ENCODE measurements at regions not wholly inside any gene's neighbourhood (a gene's known extent, or its start where the extent isn't known, plus 50 kb on each side); places are given as distances from the start of the nearest gene placed in this dataset.
"Not testable (repeated sequence)": the region's sequence is repeated elsewhere in the genome, so short reads cannot be mapped to it uniquely, and the experiment has no call there.

GRCh38 chr5:130642461-130642860 lies 522.6 kb downstream of the HINT1 start:
- H3K9me3 ChIP-seq (ENCODE audit: control extremely low read depth in 1 of 5, control insufficient read depth in 4 of 5, insufficient read depth in 2 of 5, low read depth in 1 of 5, low read length in 4 of 5): peaks cover 0 to 2% (median 0%) of the 10 kb centered on the region in 5 experiments
- H3K27ac ChIP-seq (ENCODE audit: insufficient read depth in 1 of 2, low read depth in 1 of 2, low read length in 2 of 2, poor library complexity in 1 of 2, severe bottlenecking in 2 of 2): no peak overlapping the region
- POLR2A ChIA-PET: no interaction called here
- H3K4me3 ChIP-seq (ENCODE audit: control insufficient read depth in 1 of 7, extremely low read depth in 1 of 7, insufficient read depth in 4 of 7, low read depth in 2 of 7, low read length in 6 of 7): no peak overlapping the region
- H3K27me3 ChIP-seq (replicated peaks in 2 of 5; ENCODE audit: control insufficient read depth in 4 of 5, insufficient read depth in 5 of 5, low read length in 4 of 5): no peaks in the 10 kb centered on the region
- H3K4me1 ChIP-seq (ENCODE audit: control extremely low read depth in 1 of 4, control insufficient read depth in 4 of 4, insufficient read depth in 4 of 4, low read length in 3 of 4): no peaks in the 10 kb centered on the region
- WGBS (ENCODE audit: insufficient coverage): 100% methylated on average over 1 of the region's 2 CpGs
- CTCF ChIA-PET: no interaction called here
- DNase-seq: no peak
- H3K36me3 ChIP-seq (ENCODE audit: control insufficient read depth in 4 of 4, insufficient read depth in 4 of 4, low read length in 3 of 4): no peaks in the 10 kb centered on the region

DNA sequence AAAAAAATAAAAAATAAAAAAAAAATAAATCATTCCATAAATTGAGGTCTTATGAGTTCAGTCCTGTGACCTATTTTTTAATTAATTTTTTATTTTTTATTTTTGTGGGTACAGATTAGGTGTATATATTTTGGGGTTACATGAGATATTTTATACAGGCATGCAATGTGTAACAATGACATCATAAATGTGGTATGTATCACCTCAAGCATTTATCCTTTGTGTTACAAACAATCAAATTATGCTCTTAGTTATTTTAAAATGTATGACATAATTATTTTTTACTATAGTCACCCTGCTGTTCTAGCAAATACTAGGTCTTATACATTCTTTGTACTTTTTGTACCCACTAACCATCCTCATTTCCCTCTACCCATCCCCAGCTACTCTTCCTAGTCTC lies 537.9 kb downstream of the HINT1 start:
- no peak for DNase-seq
- H3K36me3 ChIP-seq (ENCODE audit: control insufficient read depth in 4 of 4, insufficient read depth in 4 of 4, low read length in 3 of 4): no peaks in the 10 kb centered on the region
- no peaks in the 10 kb centered on the region for H3K9me3 ChIP-seq (ENCODE audit: control extremely low read depth in 1 of 5, control insufficient read depth in 4 of 5, insufficient read depth in 2 of 5, low read depth in 1 of 5, low read length in 4 of 5)
- H3K27me3 ChIP-seq (replicated peaks in 2 of 5; ENCODE audit: control insufficient read depth in 4 of 5, insufficient read depth in 5 of 5, low read length in 4 of 5): no peaks in the 10 kb centered on the region
- no peak overlapping the region for H3K27ac ChIP-seq (ENCODE audit: insufficient read depth in 1 of 2, low read depth in 1 of 2, low read length in 2 of 2, poor library complexity in 1 of 2, severe bottlenecking in 2 of 2)
- H3K4me1 ChIP-seq (ENCODE audit: control extremely low read depth in 1 of 4, control insufficient read depth in 4 of 4, insufficient read depth in 4 of 4, low read length in 3 of 4): no peaks in the 10 kb centered on the region
- ChIA-PET POLR2A (no interaction called here), CTCF (no interaction called here)
- H3K4me3 ChIP-seq (ENCODE audit: control insufficient read depth in 1 of 7, extremely low read depth in 1 of 7, insufficient read depth in 4 of 7, low read depth in 2 of 7, low read length in 6 of 7): no peak overlapping the region

- no peak overlapping the region for H3K4me3 ChIP-seq (ENCODE audit: control insufficient read depth in 1 of 7, extremely low read depth in 1 of 7, insufficient read depth in 4 of 7, low read depth in 2 of 7, low read length in 6 of 7)
- no peak for DNase-seq
- H3K9me3 ChIP-seq (ENCODE audit: control extremely low read depth in 1 of 5, control insufficient read depth in 4 of 5, insufficient read depth in 2 of 5, low read depth in 1 of 5, low read length in 4 of 5): peaks cover 0 to 2% (median 0%) of the 10 kb centered on the region in 5 experiments
- CTCF ChIA-PET: no interaction called here
- POLR2A ChIA-PET: no interaction called here
- H3K27ac ChIP-seq (ENCODE audit: insufficient read depth in 1 of 2, low read depth in 1 of 2, low read length in 2 of 2, poor library complexity in 1 of 2, severe bottlenecking in 2 of 2): no peak overlapping the region
- H3K27me3 ChIP-seq (replicated peaks in 2 of 5; ENCODE audit: control insufficient read depth in 4 of 5, insufficient read depth in 5 of 5, low read length in 4 of 5): no peaks in the 10 kb centered on the region
- no peaks in the 10 kb centered on the region for H3K36me3 ChIP-seq (ENCODE audit: control insufficient read depth in 4 of 4, insufficient read depth in 4 of 4, low read length in 3 of 4)
- no peaks in the 10 kb centered on the region for H3K4me1 ChIP-seq (ENCODE audit: control extremely low read depth in 1 of 4, control insufficient read depth in 4 of 4, insufficient read depth in 4 of 4, low read length in 3 of 4)
Observed at GRCh38 chr5:130624805-130625204, 540.3 kb downstream of the HINT1 start.

DNA sequence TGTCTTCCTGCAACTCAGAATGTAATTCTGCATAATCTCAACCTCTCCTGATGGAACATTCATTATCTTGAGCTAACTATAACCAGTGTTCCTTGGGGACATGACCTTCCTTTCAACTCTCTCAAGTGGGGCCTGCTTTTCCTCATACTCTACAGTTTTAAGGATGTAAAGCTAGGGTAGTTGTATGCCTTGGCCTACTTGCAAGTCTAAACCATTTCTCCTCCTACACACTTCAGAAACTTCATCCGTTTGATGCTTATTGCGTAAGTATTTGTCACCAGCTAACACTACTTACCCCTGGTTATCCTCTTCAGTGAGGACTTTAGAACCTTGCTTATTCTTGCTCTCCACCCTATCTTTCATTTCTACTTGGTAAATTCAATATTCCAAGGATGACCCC lies 548.9 kb downstream of the HINT1 start:
- DNase-seq: no peak
- no peak overlapping the region for H3K4me3 ChIP-seq (ENCODE audit: control insufficient read depth in 1 of 7, extremely low read depth in 1 of 7, insufficient read depth in 4 of 7, low read depth in 2 of 7, low read length in 6 of 7)
- WGBS (ENCODE audit: insufficient coverage): 95% methylated on average over 2 of the region's 2 CpGs
- no peaks in the 10 kb centered on the region for H3K27me3 ChIP-seq (replicated peaks in 2 of 5; ENCODE audit: control insufficient read depth in 4 of 5, insufficient read depth in 5 of 5, low read length in 4 of 5)
- H3K4me1 ChIP-seq (ENCODE audit: control extremely low read depth in 1 of 4, control insufficient read depth in 4 of 4, insufficient read depth in 4 of 4, low read length in 3 of 4): no peaks in the 10 kb centered on the region
- peaks cover 0 to 5% (median 0%) of the 10 kb centered on the region in 5 experiments for H3K9me3 ChIP-seq (ENCODE audit: control extremely low read depth in 1 of 5, control insufficient read depth in 4 of 5, insufficient read depth in 2 of 5, low read depth in 1 of 5, low read length in 4 of 5)
- ChIA-PET CTCF (no interaction called here), POLR2A (no interaction called here)
- H3K27ac ChIP-seq (ENCODE audit: insufficient read depth in 1 of 2, low read depth in 1 of 2, low read length in 2 of 2, poor library complexity in 1 of 2, severe bottlenecking in 2 of 2): no peak overlapping the region
- H3K36me3 ChIP-seq (ENCODE audit: control insufficient read depth in 4 of 4, insufficient read depth in 4 of 4, low read length in 3 of 4): no peaks in the 10 kb centered on the region

DNA sequence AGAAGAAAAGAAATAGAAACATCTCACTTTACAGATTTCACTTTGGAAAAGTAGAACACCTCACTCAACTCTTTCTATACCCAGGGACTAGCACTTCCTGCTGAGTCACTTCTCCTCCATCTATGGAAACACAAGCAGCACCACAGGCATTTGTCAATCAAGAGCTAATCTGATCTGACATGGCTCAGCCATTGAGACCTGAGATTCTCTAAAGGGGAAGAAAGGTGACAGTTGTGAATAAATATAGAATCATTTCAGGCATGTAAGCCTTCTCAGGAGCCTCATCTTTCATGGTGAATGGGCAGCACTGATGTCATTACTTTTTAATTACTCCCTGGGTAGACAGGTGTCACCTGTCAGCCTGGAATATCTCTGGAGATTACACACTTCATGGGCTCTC lies 559.8 kb downstream of the HINT1 start:
- no peaks in the 10 kb centered on the region for H3K9me3 ChIP-seq (ENCODE audit: control extremely low read depth in 1 of 5, control insufficient read depth in 4 of 5, insufficient read depth in 2 of 5, low read depth in 1 of 5, low read length in 4 of 5)
- no peaks in the 10 kb centered on the region for H3K36me3 ChIP-seq (ENCODE audit: control insufficient read depth in 4 of 4, insufficient read depth in 4 of 4, low read length in 3 of 4)
- POLR2A ChIA-PET: no interaction called here
- H3K27me3 ChIP-seq (replicated peaks in 2 of 5; ENCODE audit: control insufficient read depth in 4 of 5, insufficient read depth in 5 of 5, low read length in 4 of 5): no peaks in the 10 kb centered on the region
- CTCF ChIA-PET: interaction anchor here (0.7 kb wide), 1 partner anchor 28 kb away, joined by 6 read pairs; no protein-coding TSS in a partner anchor
- no peak for DNase-seq
- H3K4me3 ChIP-seq (ENCODE audit: control insufficient read depth in 1 of 7, extremely low read depth in 1 of 7, insufficient read depth in 4 of 7, low read depth in 2 of 7, low read length in 6 of 7): no peak overlapping the region
- H3K4me1 ChIP-seq (ENCODE audit: control extremely low read depth in 1 of 4, control insufficient read depth in 4 of 4, insufficient read depth in 4 of 4, low read length in 3 of 4): no peaks in the 10 kb centered on the region
- no peak overlapping the region for H3K27ac ChIP-seq (ENCODE audit: insufficient read depth in 1 of 2, low read depth in 1 of 2, low read length in 2 of 2, poor library complexity in 1 of 2, severe bottlenecking in 2 of 2)

- DNase-seq; H3K4me3 ChIP-seq (ENCODE audit: control insufficient read depth in 1 of 7, extremely low read depth in 1 of 7, insufficient read depth in 4 of 7, low read depth in 2 of 7, low read length in 6 of 7); H3K36me3 ChIP-seq (ENCODE audit: control insufficient read depth in 4 of 4, insufficient read depth in 4 of 4, low read length in 3 of 4); POLR2A ChIA-PET; H3K9me3 ChIP-seq (ENCODE audit: control extremely low read depth in 1 of 5, control insufficient read depth in 4 of 5, insufficient read depth in 2 of 5, low read depth in 1 of 5, low read length in 4 of 5); CTCF ChIA-PET; H3K27me3 ChIP-seq (replicated peaks in 2 of 5; ENCODE audit: control insufficient read depth in 4 of 5, insufficient read depth in 5 of 5, low read length in 4 of 5); H3K27ac ChIP-seq (ENCODE audit: insufficient read depth in 1 of 2, low read depth in 1 of 2, low read length in 2 of 2, poor library complexity in 1 of 2, severe bottlenecking in 2 of 2); H3K4me1 ChIP-seq (ENCODE audit: control extremely low read depth in 1 of 4, control insufficient read depth in 4 of 4, insufficient read depth in 4 of 4, low read length in 3 of 4): not testable (repeated sequence)
- 94% methylated on average over 6 of the region's 25 CpGs for WGBS (ENCODE audit: insufficient coverage)
Observed at GRCh38 chr5:130596647-130597046, 568.4 kb downstream of the HINT1 start.

GRCh38 chr5:130580264-130580663 lies 584.8 kb downstream of the HINT1 start:
- CTCF ChIA-PET: no interaction called here
- Histone ChIP-seq H3K27ac (ENCODE audit: insufficient read depth in 1 of 2, low read depth in 1 of 2, low read length in 2 of 2, poor library complexity in 1 of 2, severe bottlenecking in 2 of 2) (no peak overlapping the region), H3K9me3 (ENCODE audit: control extremely low read depth in 1 of 5, control insufficient read depth in 4 of 5, insufficient read depth in 2 of 5, low read depth in 1 of 5, low read length in 4 of 5) (no peaks in the 10 kb centered on the region), H3K36me3 (ENCODE audit: control insufficient read depth in 4 of 4, insufficient read depth in 4 of 4, low read length in 3 of 4) (no peaks in the 10 kb centered on the region), H3K4me3 (ENCODE audit: control insufficient read depth in 1 of 7, extremely low read depth in 1 of 7, insufficient read depth in 4 of 7, low read depth in 2 of 7, low read length in 6 of 7) (no peak overlapping the region), H3K4me1 (ENCODE audit: control extremely low read depth in 1 of 4, control insufficient read depth in 4 of 4, insufficient read depth in 4 of 4, low read length in 3 of 4) (no peaks in the 10 kb centered on the region), H3K27me3 (replicated peaks in 2 of 5; ENCODE audit: control insufficient read depth in 4 of 5, insufficient read depth in 5 of 5, low read length in 4 of 5) (no peaks in the 10 kb centered on the region)
- POLR2A ChIA-PET: no interaction called here
- no CpG with 5 or more reads among the region's 2 CpGs for WGBS (ENCODE audit: insufficient coverage)
- DNase-seq: no peak

- H3K4me3 ChIP-seq (ENCODE audit: control insufficient read depth in 1 of 7, extremely low read depth in 1 of 7, insufficient read depth in 4 of 7, low read depth in 2 of 7, low read length in 6 of 7): no peak overlapping the region
- no peak overlapping the region for H3K27ac ChIP-seq (ENCODE audit: insufficient read depth in 1 of 2, low read depth in 1 of 2, low read length in 2 of 2, poor library complexity in 1 of 2, severe bottlenecking in 2 of 2)
- ChIA-PET POLR2A (no interaction called here), CTCF (no interaction called here)
- DNase-seq: no peak
- H3K9me3 ChIP-seq (ENCODE audit: control extremely low read depth in 1 of 5, control insufficient read depth in 4 of 5, insufficient read depth in 2 of 5, low read depth in 1 of 5, low read length in 4 of 5): no peaks in the 10 kb centered on the region
- H3K4me1 ChIP-seq (ENCODE audit: control extremely low read depth in 1 of 4, control insufficient read depth in 4 of 4, insufficient read depth in 4 of 4, low read length in 3 of 4): no peaks in the 10 kb centered on the region
- H3K27me3 ChIP-seq (replicated peaks in 2 of 5; ENCODE audit: control insufficient read depth in 4 of 5, insufficient read depth in 5 of 5, low read length in 4 of 5): no peaks in the 10 kb centered on the region
- H3K36me3 ChIP-seq (ENCODE audit: control insufficient read depth in 4 of 4, insufficient read depth in 4 of 4, low read length in 3 of 4): no peaks in the 10 kb centered on the region
Observed at GRCh38 chr5:130578354-130578753, 586.7 kb downstream of the HINT1 start.

Data from common myeloid progenitor, CD34-positive (primary cell).